HPDE6-E6E7 (cell line): ENCODE measurements at regions not wholly inside any gene's neighbourhood (a gene's known extent, or its start where the extent isn't known, plus 50 kb on each side); places are given as distances from the start of the nearest gene placed in this dataset.
"Not testable (repeated sequence)": the region's sequence is repeated elsewhere in the genome, so short reads cannot be mapped to it uniquely, and the experiment has no call there.

ENCODE experiments used
- DNase-seq: peaks from one replicate; pipeline ENCODE4 v3.0.0; 2011; ENCODE audit warnings: missing footprints; ENCODE audit errors: extremely low spot score

GRCh38 chr12:131473741-131474709 is 236.9 kb upstream of the SFSWAP start:
- DNase-seq, result no peak

DNA sequence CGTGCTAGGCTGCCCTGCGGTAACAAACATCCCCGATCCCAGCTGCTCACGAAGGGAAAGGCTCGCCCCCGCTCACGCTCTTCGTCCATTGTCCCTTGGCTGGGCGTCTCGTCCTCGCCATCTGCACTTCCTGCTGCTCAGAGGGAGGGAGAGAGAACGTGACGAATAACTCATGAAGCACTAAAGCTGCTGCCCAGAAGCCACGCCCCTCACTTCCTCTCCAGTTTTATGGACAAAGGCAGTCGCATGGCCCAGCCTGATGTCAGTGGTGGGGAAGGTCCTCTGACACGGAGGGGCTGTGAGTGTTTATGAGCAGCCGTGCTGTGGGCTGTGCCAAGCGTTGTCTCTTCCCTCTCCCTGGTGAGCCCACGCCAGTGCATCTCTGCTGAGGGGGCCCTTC is 235.9 kb upstream of the SFSWAP start:
- DNase-seq, result not testable (repeated sequence)

DNA sequence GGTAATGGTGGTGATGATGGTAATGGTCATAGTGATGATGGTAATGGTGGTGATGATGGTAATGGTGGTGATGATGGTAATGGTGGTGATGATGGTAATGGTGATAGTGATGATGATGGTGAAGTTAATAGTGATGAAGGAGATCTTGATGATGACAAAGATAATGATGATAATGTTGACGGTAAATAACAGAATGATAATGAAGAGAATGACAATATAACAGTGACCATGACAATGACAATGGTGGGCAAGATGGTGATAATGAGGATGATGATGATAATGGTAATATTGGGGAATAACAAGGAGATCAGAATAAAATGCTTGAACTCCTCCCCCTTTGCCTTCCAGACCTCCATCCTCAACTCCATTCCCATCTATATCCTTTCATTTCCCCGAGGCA is 233.3 kb upstream of the SFSWAP start:
- DNase-seq, result no peak

- no peak for DNase-seq
These were observed 232.4 kb upstream of the SFSWAP start for GRCh38 chr12:131478468-131478867.

DNA sequence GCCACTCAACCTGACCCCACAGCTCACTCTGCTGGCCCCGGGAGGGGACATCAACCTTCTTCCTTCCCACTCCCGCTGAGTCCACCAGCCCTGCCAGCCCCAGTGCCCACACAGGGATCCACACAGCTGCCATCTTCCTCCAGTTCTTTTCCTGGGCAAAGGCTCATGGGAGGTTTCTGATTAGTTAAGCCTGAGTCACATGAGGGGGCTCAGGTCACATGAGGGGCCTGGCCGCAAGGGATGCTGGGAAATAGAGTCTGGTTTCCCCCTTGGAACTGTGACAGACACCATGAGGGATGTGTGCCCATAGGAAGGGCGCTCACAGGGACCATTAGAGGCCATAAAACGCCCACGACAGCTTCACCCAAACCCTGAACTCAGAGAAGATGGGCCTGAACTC is 228.7 kb upstream of the SFSWAP start:
- no peak for DNase-seq

DNA sequence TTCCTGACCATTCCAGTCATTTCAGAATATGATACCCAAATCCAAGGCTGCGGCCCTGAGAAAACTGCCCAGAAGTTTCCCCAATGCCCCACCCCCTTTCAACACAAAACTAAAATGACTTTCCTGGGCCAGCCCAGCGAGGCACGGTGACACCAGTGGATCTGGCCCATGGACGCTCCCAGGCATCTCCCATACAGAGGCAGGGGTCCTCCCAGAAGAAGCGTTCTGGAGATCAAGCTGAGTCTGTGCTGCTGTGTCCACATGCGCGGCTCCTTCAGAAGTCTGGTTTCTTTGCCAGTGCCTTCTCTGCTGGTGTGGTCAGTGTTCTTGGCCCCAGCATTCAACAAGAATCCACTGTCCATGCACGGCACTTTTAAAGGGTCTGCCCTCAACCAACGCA is 228.2 kb upstream of the SFSWAP start:
- DNase-seq, result no peak

- DNase-seq, result no peak
These were observed 224.2 kb upstream of the SFSWAP start for GRCh38 chr12:131486451-131487230.

- DNase-seq, result no peak
These were observed 223.3 kb upstream of the SFSWAP start for GRCh38 chr12:131487388-131488124.

DNA sequence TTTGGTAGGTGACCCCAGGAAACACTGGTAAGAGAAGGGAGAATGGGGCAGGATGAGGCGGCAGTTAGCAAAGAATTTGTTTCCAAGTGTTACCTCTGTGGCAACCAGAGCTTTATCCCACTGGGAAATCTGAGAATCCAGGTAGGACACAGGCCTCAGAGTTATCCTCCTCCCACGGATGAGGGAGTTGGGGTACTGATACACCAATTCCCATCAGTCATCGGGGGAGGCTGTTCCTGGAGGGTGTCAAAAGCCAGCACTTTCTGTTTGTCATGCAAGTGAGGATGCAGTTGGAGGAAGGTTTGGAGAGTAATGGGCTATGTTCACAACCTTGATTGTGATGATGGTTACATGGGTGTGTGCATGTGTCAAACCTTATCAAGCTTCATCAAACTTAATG is 221.2 kb upstream of the SFSWAP start:
- DNase-seq, result no peak

GRCh38 chr12:131491155-131491554 is 219.7 kb upstream of the SFSWAP start:
- no peak for DNase-seq

GRCh38 chr12:131491916-131492490 is 218.9 kb upstream of the SFSWAP start:
- no peak for DNase-seq

DNA sequence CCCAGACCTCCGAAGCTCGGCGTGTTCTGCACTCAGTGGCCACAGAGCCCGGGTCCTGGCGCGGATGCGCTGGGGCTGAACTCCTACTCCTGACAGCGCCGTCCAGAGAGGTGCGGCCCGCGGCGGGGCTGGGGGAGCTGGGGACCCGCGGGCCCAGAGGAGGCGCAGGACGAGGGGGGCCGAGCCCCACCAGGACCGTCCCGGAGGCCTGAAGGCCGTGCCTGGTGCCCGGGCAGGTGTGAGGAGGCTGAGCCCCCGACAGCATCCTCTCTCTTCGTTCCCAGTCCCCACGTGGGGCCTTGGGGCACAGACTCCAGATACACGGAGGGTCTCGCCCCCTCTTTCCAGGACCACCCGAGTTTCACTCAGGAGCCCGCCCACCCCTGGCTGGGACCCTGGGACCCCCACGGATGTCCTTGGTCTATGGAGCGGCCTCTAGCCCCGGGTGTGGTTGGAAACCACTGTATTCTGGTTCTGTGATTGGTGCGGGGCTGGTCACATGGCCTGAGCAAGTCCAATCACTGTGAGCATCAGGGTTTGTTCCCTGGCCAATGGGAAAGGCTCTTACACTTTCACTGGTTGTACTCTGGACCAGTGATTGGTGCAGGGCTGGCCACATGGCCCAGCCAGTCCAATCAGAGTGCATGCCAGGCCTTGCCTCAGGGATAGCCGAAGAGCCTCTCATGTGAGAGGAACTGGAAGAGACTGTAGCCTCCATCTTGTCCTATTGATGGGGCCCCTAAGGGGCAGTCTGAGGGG is 217.6 kb upstream of the SFSWAP start:
- DNase-seq, result no peak

- no peak for DNase-seq
These were observed 216.7 kb upstream of the SFSWAP start for GRCh38 chr12:131494216-131494615.

DNA sequence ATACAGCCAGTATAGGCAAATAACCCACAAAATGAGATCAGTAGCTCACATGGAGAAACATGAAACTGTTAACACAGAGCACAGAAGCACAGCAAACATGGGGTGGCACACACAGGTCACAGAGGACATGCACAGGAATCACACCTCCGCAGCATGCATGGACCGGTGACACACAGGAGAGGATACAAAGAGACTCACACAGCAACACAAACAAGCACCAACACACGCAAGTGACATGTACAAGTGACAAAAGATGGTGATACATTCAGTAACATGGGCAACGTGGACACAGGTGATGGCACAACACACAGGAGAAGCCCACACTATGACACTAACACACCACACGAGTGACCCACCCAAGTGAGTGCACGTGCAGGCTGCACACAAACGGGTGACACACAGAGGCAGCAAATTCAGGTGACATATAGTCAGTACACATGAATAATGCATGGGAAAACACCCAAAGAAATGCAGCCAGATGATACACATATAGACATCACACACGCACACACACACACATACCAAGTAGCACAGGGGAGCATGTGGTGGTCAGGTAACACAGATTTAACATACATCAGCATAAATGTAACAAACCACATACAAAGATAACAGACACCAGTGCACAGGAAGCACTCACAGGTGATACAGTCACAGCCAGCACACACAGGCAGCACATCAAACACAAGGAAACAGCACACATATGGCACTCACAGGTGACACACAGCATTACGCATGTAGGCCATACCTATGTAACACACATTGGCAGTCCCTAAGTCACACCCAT is 216.0 kb upstream of the SFSWAP start:
- DNase-seq, result no peak

- no peak for DNase-seq
These were observed 212.9 kb upstream of the SFSWAP start for GRCh38 chr12:131497966-131498365.

- DNase-seq, result no peak
These were observed 211.6 kb upstream of the SFSWAP start for GRCh38 chr12:131499160-131499863.

GRCh38 chr12:131499864-131500190 is 211.1 kb upstream of the SFSWAP start:
- DNase-seq, result no peak

GRCh38 chr12:131500564-131500963 is 210.3 kb upstream of the SFSWAP start:
- no peak for DNase-seq

GRCh38 chr12:131505561-131505960 is 205.3 kb upstream of the SFSWAP start:
- no peak for DNase-seq

DNA sequence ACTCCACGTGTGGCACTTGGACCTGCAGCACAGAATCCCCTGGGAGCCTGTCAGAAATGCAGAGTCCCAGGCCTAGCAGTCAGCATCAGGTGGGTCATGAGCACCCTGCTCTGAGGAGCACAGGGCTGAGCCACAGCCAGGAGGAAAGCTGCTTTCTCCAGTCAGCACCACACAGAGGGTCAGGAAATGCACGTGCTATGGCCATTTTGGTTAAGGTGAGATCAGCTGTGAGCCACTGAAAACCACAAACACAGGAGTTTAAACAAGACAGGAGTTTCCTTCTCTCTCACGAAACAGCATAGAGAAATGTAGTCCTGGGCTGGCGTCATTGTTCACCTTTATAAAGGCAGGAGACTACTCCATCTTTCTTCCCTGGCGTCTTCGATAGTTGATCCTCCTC is 204.5 kb upstream of the SFSWAP start:
- DNase-seq, result no peak
